BJ (cell line): ENCODE measurements at regions not wholly inside any gene's neighbourhood (a gene's known extent, or its start where the extent isn't known, plus 50 kb on each side); places are given as distances from the start of the nearest gene placed in this dataset.
A peak's percentile ranks its signal among the peaks of the same experiment; 100 is the strongest.

Experiments used
- CTCF ChIA-PET: fragments of 350-600 bp; formaldehyde crosslinking; extraction: SDS; loops from one replicate; lab custom pipeline; 2021; ENCODE audit warnings: antibody characterized with exemption, inconsistent platforms; lab: Yijun Ruan, JAX
- POLR2A ChIA-PET: fragments of 300-600 bp; sonication (Branson Sonifier 250); formaldehyde crosslinking; extraction: SDS; loops from one replicate; lab custom pipeline; 2021; ENCODE audit warnings: antibody characterized with exemption; lab: Charles Lee
- DNase-seq: peaks from one replicate; pipeline ENCODE4 v3.0.0-alpha.2; 2011; ENCODE audit warnings: low read depth
- H3K27me3 ChIP-seq: 2 replicates; pipeline ENCODE4 v1.6.0; 2011; ENCODE audit warnings: low read length; ENCODE audit not compliant: control insufficient read depth, insufficient read depth
- H3K36me3 ChIP-seq: 2 replicates; pipeline ENCODE4 v1.5.1; 2011; ENCODE audit warnings: low read length; ENCODE audit not compliant: control insufficient read depth, insufficient read depth
- H3K4me3 ChIP-seq: 2 replicates; pipeline ENCODE4 v1.5.1; 2011; ENCODE audit warnings: low read depth, mild to moderate bottlenecking, control low read depth, low read length
- CTCF ChIP-seq: IDR thresholded peaks from 2 replicates; pipeline ENCODE4 v1.5.1; 2011; ENCODE audit warnings: low read depth, mild to moderate bottlenecking, control low read depth, inconsistent platforms, low read length, moderate library complexity; ENCODE audit not compliant: insufficient read depth

GRCh38 chr12:20128928-20129327, 239.4 kb upstream of the PDE3A start:
- POLR2A ChIA-PET, result no interaction called here
- Histone ChIP-seq H3K27me3 (no peaks in the 10 kb centered on the region), H3K36me3 (no peaks in the 10 kb centered on the region), H3K4me3 (no peak overlapping the region)
- DNase-seq, result peak; percentile 36
- CTCF ChIA-PET, result no interaction called here
- no peak for TF ChIP-seq CTCF

- Histone ChIP-seq H3K36me3 (no peaks in the 10 kb centered on the region), H3K27me3 (no peaks in the 10 kb centered on the region), H3K4me3 (no peak overlapping the region)
- no peak for DNase-seq
- no peak for TF ChIP-seq CTCF
- CTCF ChIA-PET, result no interaction called here
- POLR2A ChIA-PET, result no interaction called here
Observed at GRCh38 chr12:20132818-20133217, 235.5 kb upstream of the PDE3A start.

DNA sequence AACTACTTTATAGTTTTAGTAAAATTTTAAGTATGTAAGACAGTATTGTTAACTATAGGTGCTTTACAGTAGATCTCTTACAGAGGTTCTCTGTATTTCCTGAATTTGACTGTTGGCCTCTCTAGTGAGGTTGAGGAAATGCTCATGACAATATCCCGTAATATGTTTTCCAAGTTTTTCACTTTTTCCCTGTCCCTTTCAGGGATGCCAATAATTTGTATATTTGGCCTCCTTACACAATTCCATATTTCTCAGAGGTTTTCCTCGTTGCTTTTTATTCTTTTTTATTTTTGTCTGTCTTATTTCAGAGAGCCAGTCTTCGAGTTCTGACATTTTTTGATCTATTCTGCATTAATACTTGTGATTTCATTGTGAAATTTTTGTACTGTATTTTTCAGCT, 233.7 kb upstream of the PDE3A start:
- H3K4me3 ChIP-seq, result no peak overlapping the region
- DNase-seq, result no peak
- CTCF ChIA-PET, result no interaction called here
- H3K27me3 ChIP-seq, result no peaks in the 10 kb centered on the region
- H3K36me3 ChIP-seq, result no peaks in the 10 kb centered on the region
- POLR2A ChIA-PET, result no interaction called here
- TF ChIP-seq CTCF, result no peak

DNA sequence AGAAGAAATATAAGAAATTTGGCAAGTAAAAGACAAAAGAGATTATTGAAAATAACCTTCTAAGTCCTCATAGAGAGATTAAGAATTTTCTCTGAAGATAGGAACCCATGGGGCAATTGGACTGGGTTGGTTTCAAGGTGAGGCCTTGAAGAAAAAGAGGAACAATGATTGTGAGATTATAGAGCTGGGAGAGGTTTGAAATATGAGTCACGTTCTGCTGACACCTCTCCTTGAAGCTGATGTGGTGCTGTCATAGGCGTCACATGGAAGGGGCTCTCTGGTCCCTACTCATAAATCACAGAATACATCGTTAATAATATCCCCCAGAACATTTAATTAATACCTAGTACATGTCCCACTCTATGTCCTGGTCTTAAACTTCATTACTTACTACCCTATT, 227.6 kb upstream of the PDE3A start:
- Histone ChIP-seq H3K36me3 (no peaks in the 10 kb centered on the region), H3K27me3 (no peaks in the 10 kb centered on the region), H3K4me3 (no peak overlapping the region)
- ChIA-PET CTCF (no interaction called here), POLR2A (no interaction called here)
- no peak for TF ChIP-seq CTCF
- DNase-seq, result no peak

DNA sequence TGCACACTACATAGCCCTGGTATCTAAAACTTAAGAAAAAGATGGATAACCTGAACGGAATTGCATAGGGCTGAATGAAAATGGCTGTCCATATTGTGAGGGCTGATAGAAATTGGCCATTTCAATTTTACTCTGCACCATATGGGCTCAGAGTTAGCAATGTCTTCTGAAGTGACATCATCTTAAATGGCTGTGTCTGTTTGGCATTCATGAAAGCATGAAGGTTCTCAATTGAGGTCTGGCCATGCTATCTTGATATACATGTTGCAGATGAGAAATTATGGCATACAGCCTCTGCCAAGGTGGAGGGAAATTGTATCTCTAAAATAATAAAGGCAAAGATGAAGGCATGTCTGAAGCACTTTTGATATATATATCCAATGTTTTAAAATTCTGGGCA, 226.0 kb upstream of the PDE3A start:
- Histone ChIP-seq H3K36me3 (no peaks in the 10 kb centered on the region), H3K27me3 (no peaks in the 10 kb centered on the region), H3K4me3 (no peak overlapping the region)
- POLR2A ChIA-PET, result no interaction called here
- DNase-seq, result no peak
- TF ChIP-seq CTCF, result no peak
- CTCF ChIA-PET, result no interaction called here
